Cardiac fibroblast (primary cell): ENCODE measurements at regions not wholly inside any gene's neighbourhood (a gene's known extent, or its start where the extent isn't known, plus 50 kb on each side); places are given as distances from the start of the nearest gene placed in this dataset.

Source experiments
- DNase-seq, 2 donors: peaks; one replicate each; pipeline versions ENCODE4 v3.0.0 to v3.0.0-alpha.2; 2010; ENCODE audit warnings: low read depth in 2 of 2
- H3K4me3 ChIP-seq, 2 donors: replicated peaks in 1 of 2; 1 replicate in 1 of 2; 2 replicates in 1 of 2; pipeline ENCODE4 v1.5.1; 2011; ENCODE audit warnings: low read depth in 2 of 2, low read length in 2 of 2, mild to moderate bottlenecking in 2 of 2, moderate library complexity in 1 of 2
- CTCF ChIP-seq: IDR thresholded peaks from one replicate; pipeline ENCODE4 v1.5.1; 2011; ENCODE audit warnings: low read depth, mild to moderate bottlenecking, low read length, inconsistent platforms

GRCh38 chr12:107503129-107503855, 182.3 kb upstream of the PWP1 start:
- H3K4me3 ChIP-seq = no peak overlapping the region
- DNase-seq = no peak
- no peak for TF ChIP-seq CTCF

- no peak for TF ChIP-seq CTCF
- no peak overlapping the region for H3K4me3 ChIP-seq
- no peak for DNase-seq
Measured at GRCh38 chr12:107503887-107504885, 181.4 kb upstream of the PWP1 start.

- DNase-seq = no peak
- TF ChIP-seq CTCF = no peak
- H3K4me3 ChIP-seq = no peak overlapping the region
Measured at GRCh38 chr12:107509421-107509820, 176.2 kb upstream of the PWP1 start.

GRCh38 chr12:107510211-107510610, 175.4 kb upstream of the PWP1 start:
- no peak overlapping the region for H3K4me3 ChIP-seq
- TF ChIP-seq CTCF = no peak
- DNase-seq = no peak

GRCh38 chr12:107511292-107511691, 174.3 kb upstream of the PWP1 start:
- no peak overlapping the region for H3K4me3 ChIP-seq
- DNase-seq = peak; percentile 42 to 48
- TF ChIP-seq CTCF = no peak

GRCh38 chr12:107512391-107512790, 173.2 kb upstream of the PWP1 start:
- DNase-seq = peak; percentile 43 to 55
- no peak overlapping the region for H3K4me3 ChIP-seq
- TF ChIP-seq CTCF = no peak
